Activated CD8-positive, alpha-beta T cell treated with anti-CD3 and anti-CD28 coated beads for 36 hours (primary cell): ENCODE measurements at regions not wholly inside any gene's neighbourhood (a gene's known extent, or its start where the extent isn't known, plus 50 kb on each side); places are given as distances from the start of the nearest gene placed in this dataset.

Experiments used
- ATAC-seq: fragments of 200-7000 bp; cut with Tn5 transposase; one replicate; pipeline ENCODE4 v1.10.0; 2021; ENCODE audit warnings: mild to moderate bottlenecking, moderate library complexity
- CTCF ChIA-PET: fragments of 350-600 bp; sonication (Branson Sonifier 250); formaldehyde crosslinking; loops from one replicate; lab custom pipeline; 2021; ENCODE audit warnings: antibody characterized with exemption; lab: Charles Lee
- POLR2A ChIA-PET: fragments of 350-600 bp; sonication (Branson Sonifier 250); formaldehyde crosslinking; loops from one replicate; lab custom pipeline; 2021; ENCODE audit warnings: antibody characterized with exemption; lab: Charles Lee
- DNase-seq: peaks from one replicate; pipeline ENCODE4 v3.0.0-alpha.2; 2020
- H3K27ac Mint-ChIP-seq: one replicate; pipeline ENCODE4 v1.8.0; 2021; ENCODE audit warnings: mild to moderate bottlenecking, mixed read lengths
- H3K27me3 Mint-ChIP-seq: one replicate; pipeline ENCODE4 v1.8.0; 2021; ENCODE audit warnings: mixed read lengths
- H3K36me3 Mint-ChIP-seq: one replicate; pipeline ENCODE4 v1.8.0; 2021; ENCODE audit warnings: low read depth, mixed read lengths
- H3K4me1 Mint-ChIP-seq: one replicate; pipeline ENCODE4 v1.8.0; 2021; ENCODE audit warnings: low read depth, mixed read lengths
- H3K4me3 Mint-ChIP-seq: one replicate; pipeline ENCODE4 v1.8.0; 2021; ENCODE audit warnings: mild to moderate bottlenecking, moderate library complexity, mixed read lengths
- H3K9me3 Mint-ChIP-seq: one replicate; pipeline ENCODE4 v1.8.0; 2021; ENCODE audit warnings: mixed read lengths
- CTCF ChIP-seq: fragments of 200-600 bp; IDR thresholded peaks from one replicate; pipeline ENCODE4 v1.8.0; 2022; ENCODE audit warnings: antibody characterized with exemption, mild to moderate bottlenecking
- intact Hi-C: fragments of 100-400 bp; cut with micrococcal nuclease; formaldehyde crosslinking; loops from one replicate; pipeline ENCODE4 v1.10.0; 2022

GRCh38 chr5:68834491-68834981, 259.3 kb upstream of the SLC30A5 start:
- intact Hi-C loops, result no loop called here
- ATAC-seq (no peak), DNase-seq (no peak)
- Mint-ChIP-seq H3K36me3 (no peaks in the 10 kb centered on the region), H3K9me3 (no peaks in the 10 kb centered on the region), H3K4me3 (no peak overlapping the region), H3K27ac (no peak overlapping the region), H3K4me1 (no peaks in the 10 kb centered on the region), H3K27me3 (no peaks in the 10 kb centered on the region)
- ChIA-PET POLR2A (no interaction called here), CTCF (no interaction called here)
- TF ChIP-seq CTCF, result no peak

GRCh38 chr5:68838157-68838718, 255.6 kb upstream of the SLC30A5 start:
- H3K4me3 Mint-ChIP-seq, result no peak overlapping the region
- no peaks in the 10 kb centered on the region for H3K9me3 Mint-ChIP-seq
- CTCF ChIA-PET, result no interaction called here
- no peaks in the 10 kb centered on the region for H3K36me3 Mint-ChIP-seq
- no peak overlapping the region for H3K27ac Mint-ChIP-seq
- intact Hi-C loops, result no loop called here
- POLR2A ChIA-PET, result no interaction called here
- DNase-seq (no peak), ATAC-seq (no peak)
- TF ChIP-seq CTCF, result no peak
- H3K27me3 Mint-ChIP-seq, result no peaks in the 10 kb centered on the region
- H3K4me1 Mint-ChIP-seq, result no peaks in the 10 kb centered on the region

GRCh38 chr5:68839019-68839552, 254.7 kb upstream of the SLC30A5 start:
- TF ChIP-seq CTCF, result no peak
- no peaks in the 10 kb centered on the region for H3K36me3 Mint-ChIP-seq
- ChIA-PET POLR2A (no interaction called here), CTCF (no interaction called here)
- no peaks in the 10 kb centered on the region for H3K9me3 Mint-ChIP-seq
- H3K27me3 Mint-ChIP-seq, result no peaks in the 10 kb centered on the region
- H3K4me3 Mint-ChIP-seq, result no peak overlapping the region
- no peaks in the 10 kb centered on the region for H3K4me1 Mint-ChIP-seq
- no peak overlapping the region for H3K27ac Mint-ChIP-seq
- ATAC-seq (no peak), DNase-seq (no peak)
- intact Hi-C loops, result no loop called here

- no peak for ATAC-seq
- no peaks in the 10 kb centered on the region for H3K36me3 Mint-ChIP-seq
- H3K9me3 Mint-ChIP-seq, result no peaks in the 10 kb centered on the region
- ChIA-PET CTCF (no interaction called here), POLR2A (no interaction called here)
- intact Hi-C loops, result no loop called here
- TF ChIP-seq CTCF, result no peak
- no peaks in the 10 kb centered on the region for H3K4me1 Mint-ChIP-seq
- DNase-seq, result no peak
- H3K27me3 Mint-ChIP-seq, result no peaks in the 10 kb centered on the region
- no peak overlapping the region for H3K4me3 Mint-ChIP-seq
- H3K27ac Mint-ChIP-seq, result no peak overlapping the region
Observed at GRCh38 chr5:68843624-68844364, 250.0 kb upstream of the SLC30A5 start.

- Mint-ChIP-seq H3K4me1 (no peaks in the 10 kb centered on the region), H3K27me3 (no peaks in the 10 kb centered on the region), H3K4me3 (no peak overlapping the region), H3K9me3 (no peaks in the 10 kb centered on the region), H3K36me3 (no peaks in the 10 kb centered on the region), H3K27ac (no peak overlapping the region)
- ATAC-seq, result no peak
- CTCF ChIA-PET, result no interaction called here
- no peak for DNase-seq
- no peak for TF ChIP-seq CTCF
- intact Hi-C loops, result no loop called here
- POLR2A ChIA-PET, result no interaction called here
Observed at GRCh38 chr5:68845131-68845530, 248.7 kb upstream of the SLC30A5 start.
